Activated CD8-positive, alpha-beta T cell treated with anti-CD3 and anti-CD28 coated beads for 36 hours (primary cell): ENCODE measurements at regions not wholly inside any gene's neighbourhood (a gene's known extent, or its start where the extent isn't known, plus 50 kb on each side); places are given as distances from the start of the nearest gene placed in this dataset.

Source experiments
- ATAC-seq: fragments of 200-7000 bp; cut with Tn5 transposase; one replicate; pipeline ENCODE4 v1.10.0; 2021; ENCODE audit warnings: mild to moderate bottlenecking, moderate library complexity
- CTCF ChIA-PET: fragments of 350-600 bp; sonication (Branson Sonifier 250); formaldehyde crosslinking; loops from one replicate; lab custom pipeline; 2021; ENCODE audit warnings: antibody characterized with exemption; lab: Charles Lee
- POLR2A ChIA-PET: fragments of 350-600 bp; sonication (Branson Sonifier 250); formaldehyde crosslinking; loops from one replicate; lab custom pipeline; 2021; ENCODE audit warnings: antibody characterized with exemption; lab: Charles Lee
- DNase-seq: peaks from one replicate; pipeline ENCODE4 v3.0.0-alpha.2; 2020
- H3K27ac Mint-ChIP-seq: one replicate; pipeline ENCODE4 v1.8.0; 2021; ENCODE audit warnings: mild to moderate bottlenecking, mixed read lengths
- H3K27me3 Mint-ChIP-seq: one replicate; pipeline ENCODE4 v1.8.0; 2021; ENCODE audit warnings: mixed read lengths
- H3K36me3 Mint-ChIP-seq: one replicate; pipeline ENCODE4 v1.8.0; 2021; ENCODE audit warnings: low read depth, mixed read lengths
- H3K4me1 Mint-ChIP-seq: one replicate; pipeline ENCODE4 v1.8.0; 2021; ENCODE audit warnings: low read depth, mixed read lengths
- H3K4me3 Mint-ChIP-seq: one replicate; pipeline ENCODE4 v1.8.0; 2021; ENCODE audit warnings: mild to moderate bottlenecking, moderate library complexity, mixed read lengths
- H3K9me3 Mint-ChIP-seq: one replicate; pipeline ENCODE4 v1.8.0; 2021; ENCODE audit warnings: mixed read lengths
- CTCF ChIP-seq: fragments of 200-600 bp; IDR thresholded peaks from one replicate; pipeline ENCODE4 v1.8.0; 2022; ENCODE audit warnings: antibody characterized with exemption, mild to moderate bottlenecking
- intact Hi-C: fragments of 100-400 bp; cut with micrococcal nuclease; formaldehyde crosslinking; loops from one replicate; pipeline ENCODE4 v1.10.0; 2022

- no peak for TF ChIP-seq CTCF
- intact Hi-C loops, result no loop called here
- POLR2A ChIA-PET, result no interaction called here
Observed at GRCh38 chr15:98410328-98410727, 238.0 kb upstream of the IGF1R start.

DNA sequence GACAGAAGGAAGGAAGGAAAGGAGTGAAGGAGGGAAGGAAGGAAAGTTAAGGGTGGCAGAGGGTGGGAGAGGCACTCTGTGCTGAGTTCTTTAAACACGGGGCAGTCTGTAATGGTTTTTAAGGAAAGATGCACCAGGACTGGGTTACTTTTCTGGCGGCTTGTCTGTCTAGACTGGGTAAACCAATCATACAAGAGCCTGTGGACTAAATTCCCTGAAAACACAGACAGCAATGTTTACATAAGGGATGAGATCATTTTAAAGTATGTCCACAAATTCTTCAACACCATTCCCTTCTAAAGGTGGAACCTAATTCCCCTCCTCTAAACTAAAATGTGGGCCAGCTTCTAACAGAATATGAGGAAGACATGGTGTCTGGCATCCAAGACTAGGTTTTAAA is 235.5 kb upstream of the IGF1R start:
- CTCF ChIA-PET, result no interaction called here

More at GRCh38 chr15:98410328-98410727, 238.0 kb upstream of the IGF1R start:
- H3K4me3 Mint-ChIP-seq, result no peak overlapping the region
- CTCF ChIA-PET, result interaction anchor here (0.9 kb wide), 1 partner anchor 12 kb away, joined by 5 read pairs; no protein-coding TSS in a partner anchor
- H3K4me1 Mint-ChIP-seq, result no peaks in the 10 kb centered on the region
- ATAC-seq, result no peak
- H3K9me3 Mint-ChIP-seq, result peaks cover 5% of the 10 kb centered on the region
- H3K27me3 Mint-ChIP-seq, result peaks cover 3% of the 10 kb centered on the region
- DNase-seq, result no peak
- H3K27ac Mint-ChIP-seq, result no peak overlapping the region
- H3K36me3 Mint-ChIP-seq, result no peaks in the 10 kb centered on the region

GRCh38 chr15:98413933-98414546 is 234.3 kb upstream of the IGF1R start:
- Mint-ChIP-seq H3K27me3 (peaks cover 6% of the 10 kb centered on the region), H3K9me3 (peaks cover 5% of the 10 kb centered on the region), H3K4me1 (no peaks in the 10 kb centered on the region), H3K27ac (no peak overlapping the region), H3K4me3 (no peak overlapping the region), H3K36me3 (no peaks in the 10 kb centered on the region)
- ChIA-PET POLR2A (no interaction called here), CTCF (no interaction called here)
- no peak for ATAC-seq
- intact Hi-C loops, result no loop called here
- TF ChIP-seq CTCF, result no peak
- DNase-seq, result no peak

More for the DNA sequence above, 235.5 kb upstream of the IGF1R start:
- peaks cover 5% of the 10 kb centered on the region for H3K9me3 Mint-ChIP-seq
- intact Hi-C loops, result no loop called here
- no peak overlapping the region for H3K27ac Mint-ChIP-seq
- no peaks in the 10 kb centered on the region for H3K36me3 Mint-ChIP-seq
- POLR2A ChIA-PET, result no interaction called here
- ATAC-seq (no peak), DNase-seq (no peak)
- peaks cover 4% of the 10 kb centered on the region for H3K27me3 Mint-ChIP-seq
- no peak for TF ChIP-seq CTCF
- H3K4me1 Mint-ChIP-seq, result no peaks in the 10 kb centered on the region
- H3K4me3 Mint-ChIP-seq, result no peak overlapping the region

DNA sequence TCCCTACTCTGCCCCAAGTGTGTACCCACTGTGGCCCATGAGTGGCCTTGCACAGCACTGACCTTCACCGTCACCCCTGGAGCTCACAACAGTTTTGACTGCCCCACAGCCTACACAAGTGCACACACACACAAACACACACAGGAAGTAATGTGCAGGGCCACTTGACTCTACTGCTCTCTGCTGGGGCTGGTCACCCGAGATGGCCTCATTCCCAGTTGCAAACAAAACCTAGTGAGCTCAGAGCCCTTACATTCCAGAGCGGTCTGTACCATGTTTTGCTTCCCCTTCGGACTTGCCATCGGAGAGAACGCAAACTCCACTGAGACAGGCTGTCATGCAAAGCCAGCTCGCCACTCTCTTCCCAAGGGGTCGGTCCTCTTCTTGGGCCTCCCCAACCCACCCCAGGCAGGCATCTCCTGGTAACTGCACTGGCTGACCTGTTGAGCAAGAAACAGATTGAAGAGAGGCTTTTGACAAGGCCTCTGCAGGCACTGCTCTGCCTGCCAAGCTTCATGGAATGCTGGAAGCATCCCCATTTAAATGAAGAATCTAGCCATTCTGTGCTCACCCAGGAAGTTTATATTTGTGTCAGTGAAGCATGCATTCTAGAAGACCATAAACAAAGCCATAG is 232.0 kb upstream of the IGF1R start:
- no peaks in the 10 kb centered on the region for H3K36me3 Mint-ChIP-seq
- DNase-seq, result no peak
- TF ChIP-seq CTCF, result no peak
- no peaks in the 10 kb centered on the region for H3K4me1 Mint-ChIP-seq
- peaks cover 11% of the 10 kb centered on the region for H3K27me3 Mint-ChIP-seq
- H3K27ac Mint-ChIP-seq, result no peak overlapping the region
- CTCF ChIA-PET, result no interaction called here
- H3K9me3 Mint-ChIP-seq, result no peaks in the 10 kb centered on the region
- POLR2A ChIA-PET, result no interaction called here
- no peak for ATAC-seq
- no peak overlapping the region for H3K4me3 Mint-ChIP-seq
- intact Hi-C loops, result no loop called here

DNA sequence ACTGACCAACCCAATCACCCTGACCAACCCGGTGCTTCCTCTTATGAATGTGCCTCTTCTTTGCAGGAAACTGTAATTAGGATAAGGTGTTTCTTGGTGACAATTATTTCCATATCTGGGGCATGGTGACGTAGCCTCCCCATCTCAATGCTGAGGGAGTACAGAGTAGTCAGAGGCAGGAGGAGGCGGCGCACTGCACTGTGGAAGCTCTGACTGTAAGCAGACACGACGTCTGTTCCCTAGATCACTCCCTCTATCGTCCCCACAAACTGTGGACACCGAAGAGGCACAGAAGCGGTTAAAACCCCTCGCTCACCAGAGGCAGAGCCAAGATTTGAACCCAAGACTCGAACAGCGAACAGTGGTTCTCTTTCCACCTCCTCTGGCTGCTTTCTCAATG is 231.0 kb upstream of the IGF1R start:
- peaks cover 15% of the 10 kb centered on the region for H3K27me3 Mint-ChIP-seq

More for the DNA sequence above, 231.0 kb upstream of the IGF1R start:
- H3K4me1 Mint-ChIP-seq, result peaks cover 3% of the 10 kb centered on the region
- H3K9me3 Mint-ChIP-seq, result no peaks in the 10 kb centered on the region
- POLR2A ChIA-PET, result no interaction called here
- no peak overlapping the region for H3K27ac Mint-ChIP-seq
- intact Hi-C loops, result no loop called here
- DNase-seq (no peak), ATAC-seq (no peak)
- H3K4me3 Mint-ChIP-seq, result no peak overlapping the region
- CTCF ChIA-PET, result no interaction called here
- no peak for TF ChIP-seq CTCF
- no peaks in the 10 kb centered on the region for H3K36me3 Mint-ChIP-seq
